Breast epithelium (tissue), 4 donors: ENCODE measurements at regions not wholly inside any gene's neighbourhood (a gene's known extent, or its start where the extent isn't known, plus 50 kb on each side); places are given as distances from the start of the nearest gene placed in this dataset.
"Not testable (repeated sequence)": the region's sequence is repeated elsewhere in the genome, so short reads cannot be mapped to it uniquely, and the experiment has no call there.

ENCODE experiments used
- DNase-seq, 2 donors: peaks; one replicate each; pipeline ENCODE4 v3.0.0-alpha.2; 2019; ENCODE audit warnings: low spot score in 2 of 2
- H3K27ac ChIP-seq, 2 donors: fragments of 200-600 bp; sonication (generic) in 1 of 2; one replicate each; pipeline ENCODE4 v1.5.1; 2016 to 2019; ENCODE audit warnings: mild to moderate bottlenecking in 1 of 2
- H3K27me3 ChIP-seq, 2 donors: fragments of 200-600 bp; sonication (generic) in 1 of 2; one replicate each; pipeline versions ENCODE4 v1.5.1 to v1.6.0; 2017 to 2019; ENCODE audit warnings: control low read depth in 1 of 2, mild to moderate bottlenecking in 1 of 2
- H3K36me3 ChIP-seq: fragments of 200-600 bp; one replicate; pipeline ENCODE4 v1.5.1; 2019
- H3K4me1 ChIP-seq, 2 donors: fragments of 200-600 bp; sonication (generic); one replicate each; pipeline ENCODE4 v1.5.1; 2016 to 2019; ENCODE audit warnings: control low read depth in 1 of 2
- H3K4me3 ChIP-seq, 3 donors: fragments of 200-600 bp; sonication (generic); 1 replicate in 2 of 3; 2 replicates in 1 of 3; pipeline ENCODE4 v1.5.1; 2016 to 2019; ENCODE audit warnings: mild to moderate bottlenecking in 3 of 3, moderate library complexity in 2 of 3
- H3K9me3 ChIP-seq, 2 donors: fragments of 200-600 bp; sonication (generic) in 1 of 2; one replicate each; pipeline ENCODE4 v1.5.1; 2016 to 2019; ENCODE audit warnings: control low read depth in 1 of 2
- CTCF ChIP-seq, 3 donors: fragments of 450-650 bp; IDR thresholded peaks; one replicate each; pipeline ENCODE4 v1.5.1; 2016 to 2017; ENCODE audit warnings: antibody characterized with exemption in 3 of 3, mild to moderate bottlenecking in 3 of 3, moderate library complexity in 3 of 3
- POLR2A ChIP-seq: fragments of 450-650 bp; IDR thresholded peaks from one replicate; pipeline ENCODE4 v1.6.1; 2016; ENCODE audit warnings: antibody characterized with exemption, mild to moderate bottlenecking, moderate library complexity
- POLR2AphosphoS5 ChIP-seq, 3 donors: sonication (generic); formaldehyde crosslinking; IDR thresholded peaks; one replicate each; pipeline ENCODE4 v1.6.1; 2017; ENCODE audit warnings: antibody characterized with exemption in 3 of 3
- intact Hi-C: fragments of 100-400 bp; cut with DNase I; formaldehyde crosslinking; loops from one replicate; pipeline ENCODE4 v1.15.1; 2023; ENCODE audit warnings: low total_unique reads

GRCh38 chr3:62948921-62949320 is 73.7 kb upstream of the CADPS start:
- H3K36me3 ChIP-seq, result no peaks in the 10 kb centered on the region
- H3K27me3 ChIP-seq, result no peaks in the 10 kb centered on the region
- H3K4me1 ChIP-seq, result no peaks in the 10 kb centered on the region
- no peak overlapping the region for H3K27ac ChIP-seq
- H3K4me3 ChIP-seq, result no peak overlapping the region
- DNase-seq, result no peak
- no peaks in the 10 kb centered on the region for H3K9me3 ChIP-seq
- no peak for TF ChIP-seq POLR2A
- TF ChIP-seq POLR2AphosphoS5 (IDR thresholded peaks at IDR 0.05), result no peak
- no peak for TF ChIP-seq CTCF (IDR thresholded peaks at IDR 0.05)
- intact Hi-C loops, result no loop called here

GRCh38 chr3:62950210-62950609 is 75.0 kb upstream of the CADPS start:
- intact Hi-C loops, result no loop called here
- H3K4me3 ChIP-seq, result no peak overlapping the region
- no peaks in the 10 kb centered on the region for H3K9me3 ChIP-seq
- DNase-seq, result no peak
- H3K4me1 ChIP-seq, result no peaks in the 10 kb centered on the region
- H3K36me3 ChIP-seq, result no peaks in the 10 kb centered on the region
- H3K27ac ChIP-seq, result no peak overlapping the region
- no peak for TF ChIP-seq POLR2A
- H3K27me3 ChIP-seq, result no peaks in the 10 kb centered on the region

GRCh38 chr3:62951037-62951613 is 75.9 kb upstream of the CADPS start:
- no peaks in the 10 kb centered on the region for H3K36me3 ChIP-seq
- no peaks in the 10 kb centered on the region for H3K27me3 ChIP-seq
- intact Hi-C loops, result no loop called here
- TF ChIP-seq CTCF (IDR thresholded peaks at IDR 0.05) (no peak), POLR2A (no peak), POLR2AphosphoS5 (IDR thresholded peaks at IDR 0.05) (no peak)
- DNase-seq, result no peak
- no peak overlapping the region for H3K27ac ChIP-seq
- H3K9me3 ChIP-seq, result no peaks in the 10 kb centered on the region
- H3K4me3 ChIP-seq, result no peak overlapping the region
- no peaks in the 10 kb centered on the region for H3K4me1 ChIP-seq

- intact Hi-C loops, H3K27ac ChIP-seq, H3K36me3 ChIP-seq, H3K9me3 ChIP-seq, H3K4me3 ChIP-seq, H3K27me3 ChIP-seq, H3K4me1 ChIP-seq, DNase-seq: not testable (repeated sequence)
These were observed 76.7 kb upstream of the CADPS start for GRCh38 chr3:62951880-62952279.

GRCh38 chr3:62954580-62954979 is 79.4 kb upstream of the CADPS start:
- no peaks in the 10 kb centered on the region for H3K36me3 ChIP-seq
- no peaks in the 10 kb centered on the region for H3K27me3 ChIP-seq
- no peaks in the 10 kb centered on the region for H3K9me3 ChIP-seq
- H3K4me1 ChIP-seq, result no peaks in the 10 kb centered on the region
- no peak for DNase-seq
- no peak for TF ChIP-seq CTCF (IDR thresholded peaks at IDR 0.05)
- no peak for TF ChIP-seq POLR2A
- no peak for TF ChIP-seq POLR2AphosphoS5 (IDR thresholded peaks at IDR 0.05)
- no peak overlapping the region for H3K4me3 ChIP-seq
- intact Hi-C loops, result loop anchor here (2.0 kb wide), 1 partner anchor 30 kb away; no protein-coding TSS in a partner anchor
- no peak overlapping the region for H3K27ac ChIP-seq

- Histone ChIP-seq H3K36me3 (no peaks in the 10 kb centered on the region), H3K4me1 (no peaks in the 10 kb centered on the region), H3K27ac (no peak overlapping the region), H3K27me3 (no peaks in the 10 kb centered on the region), H3K4me3 (no peak overlapping the region), H3K9me3 (no peaks in the 10 kb centered on the region)
- DNase-seq, result no peak
- TF ChIP-seq POLR2AphosphoS5 (IDR thresholded peaks at IDR 0.05), result no peak
- no peak for TF ChIP-seq CTCF (IDR thresholded peaks at IDR 0.05)
- TF ChIP-seq POLR2A, result no peak
- intact Hi-C loops, result loop anchor here (2.0 kb wide), 1 partner anchor 30 kb away; no protein-coding TSS in a partner anchor
These were observed 79.9 kb upstream of the CADPS start for GRCh38 chr3:62955126-62955525.
